Muscle of leg (tissue), 3 donors: ENCODE measurements at regions not wholly inside any gene's neighbourhood (a gene's known extent, or its start where the extent isn't known, plus 50 kb on each side); places are given as distances from the start of the nearest gene placed in this dataset.
"Not testable (repeated sequence)": the region's sequence is repeated elsewhere in the genome, so short reads cannot be mapped to it uniquely, and the experiment has no call there.

Experiments
- DNase-seq: peaks from one replicate; pipeline ENCODE4 v3.0.0; 2013
- H3K27ac ChIP-seq: one replicate; pipeline ENCODE4 v1.5.1; 2013; ENCODE audit warnings: mild to moderate bottlenecking, low read length, control low read depth
- H3K27me3 ChIP-seq: one replicate; pipeline ENCODE4 v1.6.1; 2013; ENCODE audit warnings: low read length; ENCODE audit not compliant: control insufficient read depth, insufficient read depth
- H3K36me3 ChIP-seq: one replicate; pipeline ENCODE4 v1.6.1; 2013; ENCODE audit warnings: low read length; ENCODE audit not compliant: control insufficient read depth, insufficient read depth
- H3K4me1 ChIP-seq: one replicate; pipeline ENCODE4 v1.6.1; 2013; ENCODE audit warnings: low read length; ENCODE audit not compliant: control insufficient read depth, insufficient read depth
- H3K4me3 ChIP-seq: one replicate; pipeline ENCODE4 v1.5.1; 2013; ENCODE audit warnings: low read length, control low read depth
- H3K9me3 ChIP-seq: replicated peaks from 2 replicates; pipeline ENCODE4 v1.6.1; 2013; ENCODE audit warnings: low read depth, low read length; ENCODE audit not compliant: control insufficient read depth
- WGBS: methylation state at CpG from one replicate; pipeline ENCODE4 v1.1.5; 2013; ENCODE audit warnings: missing lambda C conversion rate; ENCODE audit not compliant: insufficient coverage; 5-methylcytosine and 5-hydroxymethylcytosine counted together

DNA sequence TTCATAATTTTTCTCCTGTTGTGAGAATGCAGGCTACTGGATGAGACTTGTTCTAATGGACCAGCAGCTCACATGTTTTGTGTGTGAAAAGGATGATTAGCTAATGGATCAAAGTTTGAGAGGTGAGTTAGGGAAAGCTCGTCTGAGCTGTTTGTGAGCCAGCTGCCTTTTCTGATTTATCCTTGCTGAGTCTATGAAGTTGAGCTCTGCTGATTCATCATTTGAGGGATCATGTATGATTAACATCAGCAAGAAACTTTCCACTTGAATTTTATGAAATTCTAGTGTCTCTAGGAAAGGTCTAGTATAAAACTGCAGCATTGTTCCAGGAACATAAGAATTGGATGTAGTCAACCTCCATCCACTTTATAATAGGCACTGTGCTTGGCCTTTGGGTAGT is 698.7 kb downstream of the NTRK3 start:
- no peaks in the 10 kb centered on the region for H3K27me3 ChIP-seq
- H3K4me3 ChIP-seq: no peak overlapping the region
- H3K27ac ChIP-seq: no peak overlapping the region
- no CpG with 5 or more reads among the region's 1 CpG for WGBS
- no peak for DNase-seq
- no peaks in the 10 kb centered on the region for H3K36me3 ChIP-seq
- no peaks in the 10 kb centered on the region for H3K9me3 ChIP-seq
- no peaks in the 10 kb centered on the region for H3K4me1 ChIP-seq

- DNase-seq: no peak
- no peaks in the 10 kb centered on the region for H3K27me3 ChIP-seq
- no peaks in the 10 kb centered on the region for H3K36me3 ChIP-seq
- no peak overlapping the region for H3K4me3 ChIP-seq
- H3K9me3 ChIP-seq: no peaks in the 10 kb centered on the region
- H3K4me1 ChIP-seq: no peaks in the 10 kb centered on the region
- no peak overlapping the region for H3K27ac ChIP-seq
These were observed 699.7 kb downstream of the NTRK3 start for GRCh38 chr15:87556886-87557285.

DNA sequence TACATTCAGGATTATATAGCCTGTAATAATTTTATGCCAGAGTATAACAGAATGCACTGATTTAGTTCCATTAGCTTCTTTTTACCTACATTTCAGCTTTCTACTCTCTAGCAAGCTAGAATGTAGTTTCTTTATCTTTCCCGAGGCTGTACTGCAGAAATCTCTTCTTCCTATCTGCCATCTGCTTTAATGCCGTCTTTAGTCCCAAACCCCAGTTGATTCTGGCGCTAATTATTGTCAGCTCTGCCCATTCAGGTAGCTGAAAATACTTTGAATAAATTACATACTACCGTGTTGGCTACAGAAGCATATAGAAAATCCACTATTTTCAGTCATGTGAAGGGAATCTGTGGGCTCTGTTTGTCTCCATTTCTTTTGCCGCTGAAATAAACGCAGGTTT is 706.7 kb downstream of the NTRK3 start:
- H3K9me3 ChIP-seq: no peaks in the 10 kb centered on the region
- H3K4me1 ChIP-seq: no peaks in the 10 kb centered on the region
- 50% methylated on average over 1 of the region's 6 CpGs for WGBS
- no peak overlapping the region for H3K4me3 ChIP-seq
- DNase-seq: no peak
- H3K36me3 ChIP-seq: no peaks in the 10 kb centered on the region
- H3K27me3 ChIP-seq: no peaks in the 10 kb centered on the region
- H3K27ac ChIP-seq: no peak overlapping the region

GRCh38 chr15:87549296-87549695 is 707.2 kb downstream of the NTRK3 start:
- Histone ChIP-seq H3K27ac (no peak overlapping the region), H3K4me3 (no peak overlapping the region), H3K27me3 (no peaks in the 10 kb centered on the region), H3K36me3 (no peaks in the 10 kb centered on the region), H3K4me1 (no peaks in the 10 kb centered on the region), H3K9me3 (no peaks in the 10 kb centered on the region)
- DNase-seq: no peak

GRCh38 chr15:87548590-87548989 is 707.9 kb downstream of the NTRK3 start:
- 98% methylated on average over 7 of the region's 14 CpGs for WGBS

GRCh38 chr15:87547470-87548181 is 708.9 kb downstream of the NTRK3 start:
- no peak overlapping the region for H3K27ac ChIP-seq
- peak; percentile 11 for DNase-seq
- WGBS: no CpG with 5 or more reads among the region's 3 CpGs
- H3K4me3 ChIP-seq: no peak overlapping the region
- no peaks in the 10 kb centered on the region for H3K4me1 ChIP-seq
- no peaks in the 10 kb centered on the region for H3K36me3 ChIP-seq
- H3K27me3 ChIP-seq: no peaks in the 10 kb centered on the region
- H3K9me3 ChIP-seq: no peaks in the 10 kb centered on the region

More at GRCh38 chr15:87548590-87548989, 707.9 kb downstream of the NTRK3 start:
- not testable (repeated sequence) for DNase-seq, H3K36me3 ChIP-seq, H3K9me3 ChIP-seq, H3K27ac ChIP-seq, H3K4me3 ChIP-seq, H3K4me1 ChIP-seq, H3K27me3 ChIP-seq

DNA sequence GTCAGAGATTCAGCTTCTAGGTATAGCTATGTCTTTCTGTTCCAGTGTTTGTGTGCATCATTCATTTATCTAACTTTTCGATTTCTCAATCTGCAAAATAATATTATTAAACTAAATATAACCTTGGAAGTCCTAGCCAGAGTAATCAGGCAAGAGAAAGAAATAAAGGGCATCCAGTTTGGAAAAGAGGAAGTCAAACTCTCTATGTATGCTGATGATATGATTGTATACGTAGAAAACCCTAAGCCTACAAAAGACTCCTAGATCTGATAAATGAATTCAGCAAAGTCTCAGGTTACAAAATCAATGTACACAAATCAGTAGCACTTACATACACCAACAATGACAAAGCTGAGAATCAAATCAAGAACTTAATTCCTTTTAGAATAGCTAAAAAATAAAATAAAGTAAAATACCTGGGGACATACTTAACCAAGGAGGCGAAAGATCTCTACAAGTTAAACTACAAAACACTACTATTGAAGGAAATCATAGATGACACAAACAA is 718.2 kb downstream of the NTRK3 start:
- Histone ChIP-seq H3K27ac (no peak overlapping the region), H3K27me3 (no peaks in the 10 kb centered on the region), H3K4me1 (no peaks in the 10 kb centered on the region), H3K36me3 (no peaks in the 10 kb centered on the region), H3K4me3 (no peak overlapping the region), H3K9me3 (no peaks in the 10 kb centered on the region)
- DNase-seq: no peak
- WGBS: no CpG with 5 or more reads among the region's 3 CpGs

- no peaks in the 10 kb centered on the region for H3K4me1 ChIP-seq
- H3K4me3 ChIP-seq: no peak overlapping the region
- DNase-seq: no peak
- no peaks in the 10 kb centered on the region for H3K9me3 ChIP-seq
- no peak overlapping the region for H3K27ac ChIP-seq
- no peaks in the 10 kb centered on the region for H3K36me3 ChIP-seq
- WGBS: no CpG with 5 or more reads among the region's 1 CpG
- no peaks in the 10 kb centered on the region for H3K27me3 ChIP-seq
These were observed 719.2 kb downstream of the NTRK3 start for GRCh38 chr15:87537295-87537694.

- no CpG with 5 or more reads among the region's 1 CpG for WGBS
- not testable (repeated sequence) for H3K27me3 ChIP-seq, H3K27ac ChIP-seq, DNase-seq, H3K9me3 ChIP-seq, H3K4me3 ChIP-seq, H3K4me1 ChIP-seq, H3K36me3 ChIP-seq
These were observed 722.9 kb downstream of the NTRK3 start for GRCh38 chr15:87533637-87534036.

GRCh38 chr15:87528873-87529272 is 727.7 kb downstream of the NTRK3 start:
- DNase-seq: no peak
- no peak overlapping the region for H3K27ac ChIP-seq

DNA sequence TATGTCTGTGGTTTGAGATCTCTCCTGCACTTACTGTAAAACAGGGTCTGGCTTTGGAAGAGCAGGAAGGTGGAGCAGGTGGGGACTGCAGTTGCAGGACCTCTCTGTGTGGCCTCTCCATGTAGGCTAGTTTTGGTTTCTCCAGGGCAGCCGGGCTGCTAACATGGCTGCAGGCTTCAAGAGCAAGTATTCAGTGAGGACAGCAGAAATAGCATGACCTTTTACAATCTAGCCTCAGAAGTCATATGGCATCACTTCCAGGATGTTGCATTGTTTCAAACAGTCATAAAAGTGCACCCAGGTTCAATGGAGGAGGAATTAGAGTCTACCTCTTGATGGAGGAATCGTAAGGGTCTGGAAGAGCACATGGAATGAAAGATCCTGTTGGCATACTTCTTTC is 728.7 kb downstream of the NTRK3 start:
- H3K4me1 ChIP-seq: no peaks in the 10 kb centered on the region
- no peak overlapping the region for H3K27ac ChIP-seq
- no peaks in the 10 kb centered on the region for H3K9me3 ChIP-seq
- no peaks in the 10 kb centered on the region for H3K36me3 ChIP-seq
- no CpG with 5 or more reads among the region's 2 CpGs for WGBS
- H3K4me3 ChIP-seq: no peak overlapping the region
- DNase-seq: no peak
- no peaks in the 10 kb centered on the region for H3K27me3 ChIP-seq

More at GRCh38 chr15:87528873-87529272, 727.7 kb downstream of the NTRK3 start:
- no peaks in the 10 kb centered on the region for H3K27me3 ChIP-seq
- no peaks in the 10 kb centered on the region for H3K4me1 ChIP-seq
- H3K4me3 ChIP-seq: no peak overlapping the region
- no peaks in the 10 kb centered on the region for H3K9me3 ChIP-seq
- H3K36me3 ChIP-seq: no peaks in the 10 kb centered on the region
